ENCODE measurements at regions not wholly inside any gene's neighbourhood (a gene's known extent, or its start where the extent isn't known, plus 50 kb on each side); places are given as distances from the start of the nearest gene placed in this dataset.

GRCh38 chr15:47824147-47824546, 106.8 kb downstream of the SEMA6D start:
- DNase-seq (ENCODE audit: low read depth, low spot score) = no peak
- ChIA-PET POLR2A (no interaction called here), CTCF (interaction anchor here (1.4 kb wide), 1 partner anchor 18 kb away, joined by 3 read pairs; no protein-coding TSS in a partner anchor)
- TF ChIP-seq CTCF (IDR thresholded peaks at IDR 0.05; ENCODE audit: insufficient read depth, low read length, missing control alignments) = no peak
- no peak overlapping the region for H3K4me3 ChIP-seq (ENCODE audit: low read depth, low read length)

GRCh38 chr15:47829667-47830066, 112.4 kb downstream of the SEMA6D start:
- CTCF ChIA-PET = no interaction called here

GRCh38 chr15:47834093-47834492, 116.8 kb downstream of the SEMA6D start:
- H3K4me3 ChIP-seq (ENCODE audit: low read depth, low read length) = no peak overlapping the region
- DNase-seq (ENCODE audit: low read depth, low spot score) = no peak
- no peak for TF ChIP-seq CTCF (IDR thresholded peaks at IDR 0.05; ENCODE audit: insufficient read depth, low read length, missing control alignments)
- CTCF ChIA-PET = no interaction called here
- POLR2A ChIA-PET = no interaction called here

More at GRCh38 chr15:47829667-47830066, 112.4 kb downstream of the SEMA6D start:
- POLR2A ChIA-PET = no interaction called here
- no peak for TF ChIP-seq CTCF (IDR thresholded peaks at IDR 0.05; ENCODE audit: insufficient read depth, low read length, missing control alignments)
- H3K4me3 ChIP-seq (ENCODE audit: low read depth, low read length) = no peak overlapping the region
- no peak for DNase-seq (ENCODE audit: low read depth, low spot score)

GRCh38 chr15:47839233-47839825, 122.0 kb downstream of the SEMA6D start:
- ChIA-PET POLR2A (no interaction called here), CTCF (no interaction called here)
- TF ChIP-seq CTCF (IDR thresholded peaks at IDR 0.05; ENCODE audit: insufficient read depth, low read length, missing control alignments) = no peak
- no peak for DNase-seq (ENCODE audit: low read depth, low spot score)
- H3K4me3 ChIP-seq (ENCODE audit: low read depth, low read length) = no peak overlapping the region

GRCh38 chr15:47843124-47843663, 125.9 kb downstream of the SEMA6D start:
- no peak for DNase-seq (ENCODE audit: low read depth, low spot score)
- ChIA-PET POLR2A (no interaction called here), CTCF (no interaction called here)
- no peak overlapping the region for H3K4me3 ChIP-seq (ENCODE audit: low read depth, low read length)
- no peak for TF ChIP-seq CTCF (IDR thresholded peaks at IDR 0.05; ENCODE audit: insufficient read depth, low read length, missing control alignments)

- POLR2A ChIA-PET = no interaction called here
- H3K4me3 ChIP-seq (ENCODE audit: low read depth, low read length) = no peak overlapping the region
- DNase-seq (ENCODE audit: low read depth, low spot score) = no peak
- no peak for TF ChIP-seq CTCF (IDR thresholded peaks at IDR 0.05; ENCODE audit: insufficient read depth, low read length, missing control alignments)
- CTCF ChIA-PET = no interaction called here
These were observed 127.1 kb downstream of the SEMA6D start for GRCh38 chr15:47844437-47844836.
